ENCODE measurements at regions not wholly inside any gene's neighbourhood (a gene's known extent, or its start where the extent isn't known, plus 50 kb on each side); places are given as distances from the start of the nearest gene placed in this dataset.

- H3K27me3 ChIP-seq (ENCODE audit: control insufficient read depth in 5 of 5, insufficient read depth in 4 of 5, low read length in 5 of 5) = no peaks in the 10 kb centered on the region
- no peak overlapping the region for H3K4me3 ChIP-seq (ENCODE audit: low read depth in 1 of 5, low read length in 5 of 5)
- H3K9ac ChIP-seq (ENCODE audit: low read length in 5 of 5) = no peak overlapping the region
- no peak overlapping the region for H3K27ac ChIP-seq (ENCODE audit: low read depth, low read length)
- no peaks in the 10 kb centered on the region for H3K36me3 ChIP-seq (ENCODE audit: control insufficient read depth in 5 of 5, insufficient read depth in 5 of 5, low read length in 5 of 5)
- no peaks in the 10 kb centered on the region for H3K4me1 ChIP-seq (ENCODE audit: control insufficient read depth in 5 of 5, insufficient read depth in 5 of 5, low read length in 5 of 5)
- H3K9me3 ChIP-seq (ENCODE audit: control insufficient read depth in 5 of 5, low read length in 5 of 5) = peaks cover 0 to 2% (median 0%) of the 10 kb centered on the region in 5 donors
Measured at GRCh38 chr6:153677522-153677921, 361.5 kb upstream of the OPRM1 start.

- Histone ChIP-seq H3K4me1 (ENCODE audit: control insufficient read depth in 5 of 5, insufficient read depth in 5 of 5, low read length in 5 of 5) (no peaks in the 10 kb centered on the region), H3K36me3 (ENCODE audit: control insufficient read depth in 5 of 5, insufficient read depth in 5 of 5, low read length in 5 of 5) (no peaks in the 10 kb centered on the region), H3K9ac (ENCODE audit: low read length in 5 of 5) (no peak overlapping the region), H3K27ac (ENCODE audit: low read depth, low read length) (no peak overlapping the region), H3K27me3 (ENCODE audit: control insufficient read depth in 5 of 5, insufficient read depth in 4 of 5, low read length in 5 of 5) (no peaks in the 10 kb centered on the region), H3K9me3 (ENCODE audit: control insufficient read depth in 5 of 5, low read length in 5 of 5) (no peaks in the 10 kb centered on the region), H3K4me3 (ENCODE audit: low read depth in 1 of 5, low read length in 5 of 5) (no peak overlapping the region)
Measured at GRCh38 chr6:153673750-153674149, 365.3 kb upstream of the OPRM1 start.

- Histone ChIP-seq H3K4me3 (ENCODE audit: low read depth in 1 of 5, low read length in 5 of 5) (no peak overlapping the region), H3K27ac (ENCODE audit: low read depth, low read length) (no peak overlapping the region), H3K36me3 (ENCODE audit: control insufficient read depth in 5 of 5, insufficient read depth in 5 of 5, low read length in 5 of 5) (no peaks in the 10 kb centered on the region), H3K9ac (ENCODE audit: low read length in 5 of 5) (no peak overlapping the region), H3K27me3 (ENCODE audit: control insufficient read depth in 5 of 5, insufficient read depth in 4 of 5, low read length in 5 of 5) (no peaks in the 10 kb centered on the region), H3K4me1 (ENCODE audit: control insufficient read depth in 5 of 5, insufficient read depth in 5 of 5, low read length in 5 of 5) (no peaks in the 10 kb centered on the region), H3K9me3 (ENCODE audit: control insufficient read depth in 5 of 5, low read length in 5 of 5) (no peaks in the 10 kb centered on the region)
Measured at GRCh38 chr6:153673225-153673624, 365.8 kb upstream of the OPRM1 start.

- H3K9ac ChIP-seq (ENCODE audit: low read length in 5 of 5) = no peak overlapping the region
- H3K9me3 ChIP-seq (ENCODE audit: control insufficient read depth in 5 of 5, low read length in 5 of 5) = no peaks in the 10 kb centered on the region
- H3K36me3 ChIP-seq (ENCODE audit: control insufficient read depth in 5 of 5, insufficient read depth in 5 of 5, low read length in 5 of 5) = no peaks in the 10 kb centered on the region
- H3K4me1 ChIP-seq (ENCODE audit: control insufficient read depth in 5 of 5, insufficient read depth in 5 of 5, low read length in 5 of 5) = no peaks in the 10 kb centered on the region
- no peak overlapping the region for H3K27ac ChIP-seq (ENCODE audit: low read depth, low read length)
- H3K4me3 ChIP-seq (ENCODE audit: low read depth in 1 of 5, low read length in 5 of 5) = no peak overlapping the region
- H3K27me3 ChIP-seq (ENCODE audit: control insufficient read depth in 5 of 5, insufficient read depth in 4 of 5, low read length in 5 of 5) = no peaks in the 10 kb centered on the region
Measured at GRCh38 chr6:153670403-153671026, 368.5 kb upstream of the OPRM1 start.

- no peak overlapping the region for H3K9ac ChIP-seq (ENCODE audit: low read length in 5 of 5)
- H3K36me3 ChIP-seq (ENCODE audit: control insufficient read depth in 5 of 5, insufficient read depth in 5 of 5, low read length in 5 of 5) = no peaks in the 10 kb centered on the region
- H3K9me3 ChIP-seq (ENCODE audit: control insufficient read depth in 5 of 5, low read length in 5 of 5) = no peaks in the 10 kb centered on the region
- H3K27me3 ChIP-seq (ENCODE audit: control insufficient read depth in 5 of 5, insufficient read depth in 4 of 5, low read length in 5 of 5) = no peaks in the 10 kb centered on the region
- no peak overlapping the region for H3K27ac ChIP-seq (ENCODE audit: low read depth, low read length)
- H3K4me1 ChIP-seq (ENCODE audit: control insufficient read depth in 5 of 5, insufficient read depth in 5 of 5, low read length in 5 of 5) = no peaks in the 10 kb centered on the region
- H3K4me3 ChIP-seq (ENCODE audit: low read depth in 1 of 5, low read length in 5 of 5) = no peak overlapping the region
Measured at GRCh38 chr6:153668758-153669157, 370.3 kb upstream of the OPRM1 start.

GRCh38 chr6:153662982-153663381 lies 376.1 kb upstream of the OPRM1 start:
- H3K27ac ChIP-seq (ENCODE audit: low read depth, low read length) = no peak overlapping the region
- H3K4me1 ChIP-seq (ENCODE audit: control insufficient read depth in 5 of 5, insufficient read depth in 5 of 5, low read length in 5 of 5) = no peaks in the 10 kb centered on the region
- no peak overlapping the region for H3K4me3 ChIP-seq (ENCODE audit: low read depth in 1 of 5, low read length in 5 of 5)
- H3K9me3 ChIP-seq (ENCODE audit: control insufficient read depth in 5 of 5, low read length in 5 of 5) = peaks cover 2 to 6% (median 4%) of the 10 kb centered on the region in 5 donors
- H3K27me3 ChIP-seq (ENCODE audit: control insufficient read depth in 5 of 5, insufficient read depth in 4 of 5, low read length in 5 of 5) = no peaks in the 10 kb centered on the region
- no peak overlapping the region for H3K9ac ChIP-seq (ENCODE audit: low read length in 5 of 5)
- H3K36me3 ChIP-seq (ENCODE audit: control insufficient read depth in 5 of 5, insufficient read depth in 5 of 5, low read length in 5 of 5) = no peaks in the 10 kb centered on the region

- no peak overlapping the region for H3K27ac ChIP-seq (ENCODE audit: low read depth, low read length)
- no peak overlapping the region for H3K4me3 ChIP-seq (ENCODE audit: low read depth in 1 of 5, low read length in 5 of 5)
- no peak overlapping the region for H3K9ac ChIP-seq (ENCODE audit: low read length in 5 of 5)
- no peaks in the 10 kb centered on the region for H3K9me3 ChIP-seq (ENCODE audit: control insufficient read depth in 5 of 5, low read length in 5 of 5)
- no peaks in the 10 kb centered on the region for H3K4me1 ChIP-seq (ENCODE audit: control insufficient read depth in 5 of 5, insufficient read depth in 5 of 5, low read length in 5 of 5)
- H3K36me3 ChIP-seq (ENCODE audit: control insufficient read depth in 5 of 5, insufficient read depth in 5 of 5, low read length in 5 of 5) = no peaks in the 10 kb centered on the region
- H3K27me3 ChIP-seq (ENCODE audit: control insufficient read depth in 5 of 5, insufficient read depth in 4 of 5, low read length in 5 of 5) = no peaks in the 10 kb centered on the region
Measured at GRCh38 chr6:153645326-153645725, 393.7 kb upstream of the OPRM1 start.

GRCh38 chr6:153644000-153644399 lies 395.0 kb upstream of the OPRM1 start:
- H3K27me3 ChIP-seq (ENCODE audit: control insufficient read depth in 5 of 5, insufficient read depth in 4 of 5, low read length in 5 of 5) = no peaks in the 10 kb centered on the region
- no peaks in the 10 kb centered on the region for H3K4me1 ChIP-seq (ENCODE audit: control insufficient read depth in 5 of 5, insufficient read depth in 5 of 5, low read length in 5 of 5)
- no peak overlapping the region for H3K9ac ChIP-seq (ENCODE audit: low read length in 5 of 5)
- no peaks in the 10 kb centered on the region for H3K9me3 ChIP-seq (ENCODE audit: control insufficient read depth in 5 of 5, low read length in 5 of 5)
- H3K36me3 ChIP-seq (ENCODE audit: control insufficient read depth in 5 of 5, insufficient read depth in 5 of 5, low read length in 5 of 5) = no peaks in the 10 kb centered on the region
- no peak overlapping the region for H3K4me3 ChIP-seq (ENCODE audit: low read depth in 1 of 5, low read length in 5 of 5)
- H3K27ac ChIP-seq (ENCODE audit: low read depth, low read length) = no peak overlapping the region

- H3K27me3 ChIP-seq (ENCODE audit: control insufficient read depth in 5 of 5, insufficient read depth in 4 of 5, low read length in 5 of 5) = no peaks in the 10 kb centered on the region
Measured at GRCh38 chr6:153634416-153634815, 404.6 kb upstream of the OPRM1 start.

GRCh38 chr6:153625089-153625488 lies 414.0 kb upstream of the OPRM1 start:
- Histone ChIP-seq H3K4me1 (ENCODE audit: control insufficient read depth in 5 of 5, insufficient read depth in 5 of 5, low read length in 5 of 5) (peaks cover 0 to 15% (median 9%) of the 10 kb centered on the region in 5 donors), H3K4me3 (ENCODE audit: low read depth in 1 of 5, low read length in 5 of 5) (no peak overlapping the region), H3K36me3 (ENCODE audit: control insufficient read depth in 5 of 5, insufficient read depth in 5 of 5, low read length in 5 of 5) (no peaks in the 10 kb centered on the region), H3K27me3 (ENCODE audit: control insufficient read depth in 5 of 5, insufficient read depth in 4 of 5, low read length in 5 of 5) (no peaks in the 10 kb centered on the region), H3K9me3 (ENCODE audit: control insufficient read depth in 5 of 5, low read length in 5 of 5) (no peaks in the 10 kb centered on the region), H3K9ac (ENCODE audit: low read length in 5 of 5) (no peak overlapping the region), H3K27ac (ENCODE audit: low read depth, low read length) (no peak overlapping the region)

More at GRCh38 chr6:153634416-153634815, 404.6 kb upstream of the OPRM1 start:
- H3K4me1 ChIP-seq (ENCODE audit: control insufficient read depth in 5 of 5, insufficient read depth in 5 of 5, low read length in 5 of 5) = no peaks in the 10 kb centered on the region
- H3K4me3 ChIP-seq (ENCODE audit: low read depth in 1 of 5, low read length in 5 of 5) = no peak overlapping the region
- H3K36me3 ChIP-seq (ENCODE audit: control insufficient read depth in 5 of 5, insufficient read depth in 5 of 5, low read length in 5 of 5) = no peaks in the 10 kb centered on the region
- peaks cover 0 to 3% (median 0%) of the 10 kb centered on the region in 5 donors for H3K9me3 ChIP-seq (ENCODE audit: control insufficient read depth in 5 of 5, low read length in 5 of 5)
- no peak overlapping the region for H3K9ac ChIP-seq (ENCODE audit: low read length in 5 of 5)
- H3K27ac ChIP-seq (ENCODE audit: low read depth, low read length) = no peak overlapping the region

All from subcutaneous abdominal adipose tissue (tissue), 5 donors.